HEK293 (cell line): ENCODE measurements at regions not wholly inside any gene's neighbourhood (a gene's known extent, or its start where the extent isn't known, plus 50 kb on each side); places are given as distances from the start of the nearest gene placed in this dataset.

Source experiments
- KLF1 ChIP-seq: fragments of 450-650 bp; formaldehyde crosslinking; IDR thresholded peaks from 2 replicates; pipeline ENCODE4 v1.5.1; 2016; ENCODE audit warnings: missing biosample characterization, missing genetic modification characterization
- MYNN ChIP-seq: fragments of 450-650 bp; formaldehyde crosslinking; IDR thresholded peaks from 2 replicates; pipeline ENCODE4 v1.5.1; 2016; ENCODE audit warnings: missing biosample characterization, missing genetic modification characterization, borderline replicate concordance
- PRDM1 ChIP-seq: fragments of 450-650 bp; formaldehyde crosslinking; IDR thresholded peaks from 2 replicates; pipeline ENCODE4; 2016; ENCODE audit warnings: missing biosample characterization, missing genetic modification characterization
- PRDM4 ChIP-seq: fragments of 450-650 bp; formaldehyde crosslinking; IDR thresholded peaks from 2 replicates; pipeline ENCODE4 v1.5.1; 2017; ENCODE audit warnings: missing biosample characterization, missing genetic modification characterization
- TCF7L2 ChIP-seq: IDR thresholded peaks from 2 replicates; pipeline ENCODE4 v1.6.1; 2011; ENCODE audit warnings: low read depth, mild to moderate bottlenecking, inconsistent platforms, low read length, moderate library complexity, borderline replicate concordance
- ZBTB21 ChIP-seq: fragments of 450-650 bp; formaldehyde crosslinking; IDR thresholded peaks from 2 replicates; pipeline ENCODE4 v1.5.1; 2017; ENCODE audit warnings: missing biosample characterization, missing genetic modification characterization
- ZNF133 ChIP-seq: fragments of 450-650 bp; formaldehyde crosslinking; IDR thresholded peaks from 2 replicates; pipeline ENCODE4 v1.5.1; 2016; ENCODE audit warnings: missing biosample characterization, missing genetic modification characterization
- ZNF311 ChIP-seq: fragments of 450-650 bp; formaldehyde crosslinking; IDR thresholded peaks from 2 replicates; pipeline ENCODE4 v1.5.1; 2017; ENCODE audit warnings: missing biosample characterization, missing genetic modification characterization, borderline replicate concordance
- ZNF660 ChIP-seq: fragments of 450-650 bp; IDR thresholded peaks from 2 replicates; pipeline ENCODE4 v1.5.1; 2018; ENCODE audit warnings: missing biosample characterization, mild to moderate bottlenecking, missing genetic modification characterization
- TF ChIP-seq, protein P1 (sequence below): fragments of 450-650 bp; formaldehyde crosslinking; IDR thresholded peaks from 2 replicates; pipeline ENCODE4 v1.5.1; 2016; ENCODE audit warnings: missing biosample characterization, missing genetic modification characterization
- TF ChIP-seq, protein P2 (sequence below): fragments of 450-650 bp; formaldehyde crosslinking; IDR thresholded peaks from 2 replicates; pipeline ENCODE4 v1.5.1; 2016; ENCODE audit warnings: missing biosample characterization, missing genetic modification characterization
- TF ChIP-seq, protein P3 (sequence below): fragments of 450-650 bp; IDR thresholded peaks from 2 replicates; pipeline ENCODE4 v1.5.1; 2018; ENCODE audit warnings: missing biosample characterization, missing genetic modification characterization

- no peak for TF ChIP-seq ZBTB21 (tag by site-specific recombination)
- TF ChIP-seq, protein P1, sequence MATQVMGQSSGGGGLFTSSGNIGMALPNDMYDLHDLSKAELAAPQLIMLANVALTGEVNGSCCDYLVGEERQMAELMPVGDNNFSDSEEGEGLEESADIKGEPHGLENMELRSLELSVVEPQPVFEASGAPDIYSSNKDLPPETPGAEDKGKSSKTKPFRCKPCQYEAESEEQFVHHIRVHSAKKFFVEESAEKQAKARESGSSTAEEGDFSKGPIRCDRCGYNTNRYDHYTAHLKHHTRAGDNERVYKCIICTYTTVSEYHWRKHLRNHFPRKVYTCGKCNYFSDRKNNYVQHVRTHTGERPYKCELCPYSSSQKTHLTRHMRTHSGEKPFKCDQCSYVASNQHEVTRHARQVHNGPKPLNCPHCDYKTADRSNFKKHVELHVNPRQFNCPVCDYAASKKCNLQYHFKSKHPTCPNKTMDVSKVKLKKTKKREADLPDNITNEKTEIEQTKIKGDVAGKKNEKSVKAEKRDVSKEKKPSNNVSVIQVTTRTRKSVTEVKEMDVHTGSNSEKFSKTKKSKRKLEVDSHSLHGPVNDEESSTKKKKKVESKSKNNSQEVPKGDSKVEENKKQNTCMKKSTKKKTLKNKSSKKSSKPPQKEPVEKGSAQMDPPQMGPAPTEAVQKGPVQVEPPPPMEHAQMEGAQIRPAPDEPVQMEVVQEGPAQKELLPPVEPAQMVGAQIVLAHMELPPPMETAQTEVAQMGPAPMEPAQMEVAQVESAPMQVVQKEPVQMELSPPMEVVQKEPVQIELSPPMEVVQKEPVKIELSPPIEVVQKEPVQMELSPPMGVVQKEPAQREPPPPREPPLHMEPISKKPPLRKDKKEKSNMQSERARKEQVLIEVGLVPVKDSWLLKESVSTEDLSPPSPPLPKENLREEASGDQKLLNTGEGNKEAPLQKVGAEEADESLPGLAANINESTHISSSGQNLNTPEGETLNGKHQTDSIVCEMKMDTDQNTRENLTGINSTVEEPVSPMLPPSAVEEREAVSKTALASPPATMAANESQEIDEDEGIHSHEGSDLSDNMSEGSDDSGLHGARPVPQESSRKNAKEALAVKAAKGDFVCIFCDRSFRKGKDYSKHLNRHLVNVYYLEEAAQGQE (tag by site-specific recombination), result no peak
- TF ChIP-seq, protein P2, sequence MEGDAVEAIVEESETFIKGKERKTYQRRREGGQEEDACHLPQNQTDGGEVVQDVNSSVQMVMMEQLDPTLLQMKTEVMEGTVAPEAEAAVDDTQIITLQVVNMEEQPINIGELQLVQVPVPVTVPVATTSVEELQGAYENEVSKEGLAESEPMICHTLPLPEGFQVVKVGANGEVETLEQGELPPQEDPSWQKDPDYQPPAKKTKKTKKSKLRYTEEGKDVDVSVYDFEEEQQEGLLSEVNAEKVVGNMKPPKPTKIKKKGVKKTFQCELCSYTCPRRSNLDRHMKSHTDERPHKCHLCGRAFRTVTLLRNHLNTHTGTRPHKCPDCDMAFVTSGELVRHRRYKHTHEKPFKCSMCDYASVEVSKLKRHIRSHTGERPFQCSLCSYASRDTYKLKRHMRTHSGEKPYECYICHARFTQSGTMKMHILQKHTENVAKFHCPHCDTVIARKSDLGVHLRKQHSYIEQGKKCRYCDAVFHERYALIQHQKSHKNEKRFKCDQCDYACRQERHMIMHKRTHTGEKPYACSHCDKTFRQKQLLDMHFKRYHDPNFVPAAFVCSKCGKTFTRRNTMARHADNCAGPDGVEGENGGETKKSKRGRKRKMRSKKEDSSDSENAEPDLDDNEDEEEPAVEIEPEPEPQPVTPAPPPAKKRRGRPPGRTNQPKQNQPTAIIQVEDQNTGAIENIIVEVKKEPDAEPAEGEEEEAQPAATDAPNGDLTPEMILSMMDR, result no peak
- TF ChIP-seq PRDM4 (tag by site-specific recombination), result no peak
- TF ChIP-seq ZNF133 (tag by site-specific recombination), result no peak
- no peak for TF ChIP-seq MYNN (tag by site-specific recombination)
- no peak for TF ChIP-seq ZNF311
- no peak for TF ChIP-seq KLF1 (tag by site-specific recombination)
- TF ChIP-seq ZNF660, result no peak
- TF ChIP-seq TCF7L2, result no peak
- TF ChIP-seq, protein P3, sequence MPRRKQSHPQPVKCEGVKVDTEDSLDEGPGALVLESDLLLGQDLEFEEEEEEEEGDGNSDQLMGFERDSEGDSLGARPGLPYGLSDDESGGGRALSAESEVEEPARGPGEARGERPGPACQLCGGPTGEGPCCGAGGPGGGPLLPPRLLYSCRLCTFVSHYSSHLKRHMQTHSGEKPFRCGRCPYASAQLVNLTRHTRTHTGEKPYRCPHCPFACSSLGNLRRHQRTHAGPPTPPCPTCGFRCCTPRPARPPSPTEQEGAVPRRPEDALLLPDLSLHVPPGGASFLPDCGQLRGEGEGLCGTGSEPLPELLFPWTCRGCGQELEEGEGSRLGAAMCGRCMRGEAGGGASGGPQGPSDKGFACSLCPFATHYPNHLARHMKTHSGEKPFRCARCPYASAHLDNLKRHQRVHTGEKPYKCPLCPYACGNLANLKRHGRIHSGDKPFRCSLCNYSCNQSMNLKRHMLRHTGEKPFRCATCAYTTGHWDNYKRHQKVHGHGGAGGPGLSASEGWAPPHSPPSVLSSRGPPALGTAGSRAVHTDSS (tag by site-specific recombination), result no peak
- no peak for TF ChIP-seq PRDM1
Measured at GRCh38 chr1:104797982-104798381, 1048.3 kb downstream of the AMY1C start.
